ENCODE measurements at regions not wholly inside any gene's neighbourhood (a gene's known extent, or its start where the extent isn't known, plus 50 kb on each side); places are given as distances from the start of the nearest gene placed in this dataset.

- no peak for TF ChIP-seq YY1 (IDR thresholded peaks at IDR 0.05; ENCODE audit: insufficient read depth, insufficient read length)
- TF ChIP-seq ZNF274 (IDR thresholded peaks at IDR 0.05; ENCODE audit: low read depth, low read length) = no peak
- TF ChIP-seq SUZ12 (IDR thresholded peaks at IDR 0.05; ENCODE audit: extremely low read depth, insufficient read depth, insufficient read length) = no peak
Observed at GRCh38 chr11:69413993-69414392, 67.5 kb upstream of the LINC01488 start.

Data from NT2/D1 (cell line).